Activated CD4-positive, alpha-beta memory T cell treated with anti-CD3 and anti-CD28 coated beads for 36 hours (primary cell): ENCODE measurements at regions not wholly inside any gene's neighbourhood (a gene's known extent, or its start where the extent isn't known, plus 50 kb on each side); places are given as distances from the start of the nearest gene placed in this dataset.

Experiments
- CTCF ChIA-PET: fragments of 350-600 bp; sonication (Branson Sonifier 250); formaldehyde crosslinking; loops from one replicate; lab custom pipeline; 2021; ENCODE audit warnings: antibody characterized with exemption, inconsistent platforms; lab: Charles Lee
- POLR2A ChIA-PET: fragments of 350-600 bp; sonication (Branson Sonifier 250); formaldehyde crosslinking; loops from one replicate; lab custom pipeline; 2021; ENCODE audit warnings: antibody characterized with exemption; lab: Charles Lee
- DNase-seq: peaks from one replicate; pipeline ENCODE4 v3.0.0-alpha.2; 2020
- H3K27ac Mint-ChIP-seq: one replicate; pipeline ENCODE4 v1.8.0; 2021; ENCODE audit warnings: mixed read lengths
- H3K27me3 Mint-ChIP-seq: one replicate; pipeline ENCODE4 v1.8.0; 2021; ENCODE audit warnings: mixed read lengths
- H3K36me3 Mint-ChIP-seq: one replicate; pipeline ENCODE4 v1.8.0; 2021; ENCODE audit warnings: mixed read lengths
- H3K4me1 Mint-ChIP-seq: one replicate; pipeline ENCODE4 v1.8.0; 2021; ENCODE audit warnings: low read depth, mixed read lengths
- H3K4me3 Mint-ChIP-seq: one replicate; pipeline ENCODE4 v1.8.0; 2021; ENCODE audit warnings: mild to moderate bottlenecking, mixed read lengths
- H3K9me3 Mint-ChIP-seq: one replicate; pipeline ENCODE4 v1.8.0; 2021; ENCODE audit warnings: mixed read lengths
- intact Hi-C: fragments of 100-400 bp; cut with micrococcal nuclease; formaldehyde crosslinking; loops from one replicate; pipeline ENCODE4 v1.15.1; 2023

DNA sequence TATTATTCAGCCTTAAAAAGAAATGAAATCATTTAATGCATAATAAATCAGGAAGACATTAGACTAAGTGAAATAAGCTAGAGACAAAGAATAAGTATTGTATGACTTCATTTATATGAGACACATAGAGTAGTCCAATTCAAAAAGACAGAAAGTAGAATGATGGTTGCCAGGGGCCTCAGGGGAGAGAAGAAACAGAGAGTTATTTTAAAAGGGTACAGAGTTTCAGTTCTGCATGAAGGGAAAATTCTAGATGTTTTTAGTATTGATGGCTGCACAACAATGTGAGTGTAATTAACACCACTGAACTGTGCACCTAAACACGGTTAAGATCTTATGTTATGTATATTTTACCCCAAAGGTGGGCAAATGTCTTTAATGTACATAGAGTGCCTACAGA lies 1407.9 kb upstream of the MAP3K7 start:
- POLR2A ChIA-PET, result no interaction called here
- Mint-ChIP-seq H3K27ac (no peak overlapping the region), H3K4me3 (no peak overlapping the region), H3K9me3 (peaks cover 9% of the 10 kb centered on the region), H3K27me3 (no peaks in the 10 kb centered on the region), H3K4me1 (no peaks in the 10 kb centered on the region), H3K36me3 (no peaks in the 10 kb centered on the region)
- intact Hi-C loops, result no loop called here
- no peak for DNase-seq
- CTCF ChIA-PET, result no interaction called here

- CTCF ChIA-PET, result no interaction called here
- H3K27me3 Mint-ChIP-seq, result no peaks in the 10 kb centered on the region
- peaks cover 2% of the 10 kb centered on the region for H3K9me3 Mint-ChIP-seq
- intact Hi-C loops, result no loop called here
- H3K4me1 Mint-ChIP-seq, result no peaks in the 10 kb centered on the region
- DNase-seq, result no peak
- H3K4me3 Mint-ChIP-seq, result no peak overlapping the region
- POLR2A ChIA-PET, result no interaction called here
- no peak overlapping the region for H3K27ac Mint-ChIP-seq
- no peaks in the 10 kb centered on the region for H3K36me3 Mint-ChIP-seq
Measured at GRCh38 chr6:91982559-91982958, 1395.7 kb upstream of the MAP3K7 start.

DNA sequence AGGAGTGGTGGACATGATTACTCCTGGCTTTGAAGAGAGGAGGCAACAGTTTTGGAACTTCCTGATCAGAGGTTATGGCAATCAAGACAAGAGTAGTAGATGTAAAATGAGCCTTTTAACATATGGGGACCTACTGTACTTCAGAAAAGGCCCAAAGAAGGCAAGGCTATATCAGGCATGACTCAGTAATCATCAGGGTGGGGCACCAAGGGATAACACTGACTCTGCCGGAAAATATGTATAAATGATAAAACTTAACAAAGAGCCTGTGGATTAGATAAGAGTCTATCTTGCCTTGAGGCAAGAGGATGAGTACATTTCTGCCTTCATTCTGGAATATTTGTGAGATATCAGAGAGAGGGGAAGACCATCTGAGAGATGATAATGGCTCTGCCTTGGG lies 1389.9 kb upstream of the MAP3K7 start:
- POLR2A ChIA-PET, result no interaction called here
- CTCF ChIA-PET, result no interaction called here
- DNase-seq, result no peak
- no peak overlapping the region for H3K4me3 Mint-ChIP-seq
- no peaks in the 10 kb centered on the region for H3K36me3 Mint-ChIP-seq
- no peaks in the 10 kb centered on the region for H3K4me1 Mint-ChIP-seq
- H3K9me3 Mint-ChIP-seq, result peaks cover 16% of the 10 kb centered on the region
- intact Hi-C loops, result no loop called here
- no peaks in the 10 kb centered on the region for H3K27me3 Mint-ChIP-seq
- H3K27ac Mint-ChIP-seq, result no peak overlapping the region

- CTCF ChIA-PET, result no interaction called here
- Mint-ChIP-seq H3K4me3 (no peak overlapping the region), H3K27me3 (no peaks in the 10 kb centered on the region), H3K27ac (no peak overlapping the region), H3K36me3 (no peaks in the 10 kb centered on the region), H3K9me3 (peaks cover 34% of the 10 kb centered on the region), H3K4me1 (no peaks in the 10 kb centered on the region)
- intact Hi-C loops, result no loop called here
- no peak for DNase-seq
- POLR2A ChIA-PET, result no interaction called here
Measured at GRCh38 chr6:91970700-91971099, 1383.8 kb upstream of the MAP3K7 start.

DNA sequence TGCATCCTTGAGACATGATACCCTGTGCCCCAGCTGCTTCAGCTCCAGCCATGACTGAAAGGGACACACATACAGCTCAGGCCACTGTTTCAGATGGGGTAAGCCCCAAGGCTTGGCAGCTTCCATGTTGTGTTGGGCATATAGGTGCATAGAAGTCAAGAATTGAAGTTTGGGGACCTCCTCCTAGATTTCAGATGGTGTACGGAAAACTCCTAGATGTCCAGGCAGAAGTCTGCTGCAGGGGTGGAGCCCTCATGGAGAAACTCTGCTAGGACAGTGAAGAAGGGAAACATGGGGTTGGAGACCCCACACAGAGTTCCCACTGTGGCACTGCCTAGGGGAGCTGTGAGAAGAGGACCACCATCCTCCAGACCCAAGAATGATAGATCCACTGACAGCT lies 1379.0 kb upstream of the MAP3K7 start:
- POLR2A ChIA-PET, result no interaction called here
- H3K4me3 Mint-ChIP-seq, result no peak overlapping the region

DNA sequence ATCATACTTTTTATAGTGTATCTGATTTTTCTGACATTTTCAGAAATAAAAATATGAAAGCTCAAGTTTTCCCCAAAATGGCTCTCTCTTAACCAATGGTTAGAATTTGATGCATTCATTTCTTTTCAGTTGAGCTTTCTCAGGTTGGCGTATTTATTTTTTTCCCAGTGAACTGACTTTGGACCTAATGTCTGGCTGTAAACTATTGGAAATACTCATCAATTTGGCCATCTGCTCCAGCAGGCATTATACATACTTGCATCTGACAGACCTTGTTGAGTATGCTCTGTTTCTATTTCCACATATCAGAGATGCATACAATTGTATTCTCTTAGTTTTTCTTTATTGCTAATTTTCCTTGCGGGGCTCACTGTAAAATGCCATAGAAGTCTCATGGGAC lies 1374.8 kb upstream of the MAP3K7 start:
- POLR2A ChIA-PET, result no interaction called here
- CTCF ChIA-PET, result interaction anchor here (1.2 kb wide), 1 partner anchor 11 kb away, joined by 3 read pairs; no protein-coding TSS in a partner anchor
- Mint-ChIP-seq H3K27ac (no peak overlapping the region), H3K4me1 (no peaks in the 10 kb centered on the region), H3K9me3 (peaks cover 26% of the 10 kb centered on the region), H3K27me3 (no peaks in the 10 kb centered on the region), H3K36me3 (no peaks in the 10 kb centered on the region), H3K4me3 (no peak overlapping the region)
- intact Hi-C loops, result no loop called here
- DNase-seq, result no peak

More for the DNA sequence above, 1379.0 kb upstream of the MAP3K7 start:
- CTCF ChIA-PET, result no interaction called here
- DNase-seq, result no peak
- intact Hi-C loops, result no loop called here
- Mint-ChIP-seq H3K4me1 (no peaks in the 10 kb centered on the region), H3K36me3 (no peaks in the 10 kb centered on the region), H3K27me3 (no peaks in the 10 kb centered on the region), H3K27ac (no peak overlapping the region), H3K9me3 (peaks cover 30% of the 10 kb centered on the region)

DNA sequence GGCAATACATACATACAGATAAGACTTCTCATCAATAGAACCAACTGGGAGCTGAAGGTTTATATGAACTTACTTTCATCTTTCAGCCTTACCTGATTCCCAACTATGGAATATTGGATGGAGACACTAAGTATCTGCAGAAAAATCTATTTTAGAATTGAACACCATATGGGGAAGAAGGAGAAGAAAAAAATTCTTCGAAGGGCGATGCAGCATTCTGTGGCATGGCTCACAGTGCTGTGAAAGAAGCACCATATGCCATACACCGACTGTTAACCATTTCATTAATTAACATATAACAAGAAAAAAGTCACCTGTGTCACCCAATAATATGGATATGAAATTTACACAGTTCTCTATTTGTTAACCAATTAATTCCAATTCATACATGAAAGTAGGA lies 1374.4 kb upstream of the MAP3K7 start:
- Mint-ChIP-seq H3K4me3 (no peak overlapping the region), H3K9me3 (peaks cover 22% of the 10 kb centered on the region), H3K27ac (no peak overlapping the region), H3K36me3 (no peaks in the 10 kb centered on the region), H3K27me3 (no peaks in the 10 kb centered on the region), H3K4me1 (no peaks in the 10 kb centered on the region)
- intact Hi-C loops, result no loop called here
- POLR2A ChIA-PET, result no interaction called here
- CTCF ChIA-PET, result interaction anchor here (1.2 kb wide), 1 partner anchor 12 kb away, joined by 3 read pairs; no protein-coding TSS in a partner anchor
- DNase-seq, result no peak

GRCh38 chr6:91941838-91942237 lies 1355.0 kb upstream of the MAP3K7 start:
- POLR2A ChIA-PET, result no interaction called here
- peaks cover 17% of the 10 kb centered on the region for H3K9me3 Mint-ChIP-seq
- no peak overlapping the region for H3K27ac Mint-ChIP-seq
- CTCF ChIA-PET, result no interaction called here
- no peak for DNase-seq
- no peaks in the 10 kb centered on the region for H3K36me3 Mint-ChIP-seq
- H3K4me3 Mint-ChIP-seq, result no peak overlapping the region
- no peaks in the 10 kb centered on the region for H3K4me1 Mint-ChIP-seq
- no peaks in the 10 kb centered on the region for H3K27me3 Mint-ChIP-seq
- intact Hi-C loops, result no loop called here

- no peaks in the 10 kb centered on the region for H3K36me3 Mint-ChIP-seq
- DNase-seq, result no peak
- POLR2A ChIA-PET, result no interaction called here
- intact Hi-C loops, result no loop called here
- H3K27ac Mint-ChIP-seq, result no peak overlapping the region
- no peak overlapping the region for H3K4me3 Mint-ChIP-seq
- H3K27me3 Mint-ChIP-seq, result no peaks in the 10 kb centered on the region
- CTCF ChIA-PET, result no interaction called here
- H3K9me3 Mint-ChIP-seq, result peaks cover 17% of the 10 kb centered on the region
- H3K4me1 Mint-ChIP-seq, result no peaks in the 10 kb centered on the region
Measured at GRCh38 chr6:91940801-91941200, 1353.9 kb upstream of the MAP3K7 start.

DNA sequence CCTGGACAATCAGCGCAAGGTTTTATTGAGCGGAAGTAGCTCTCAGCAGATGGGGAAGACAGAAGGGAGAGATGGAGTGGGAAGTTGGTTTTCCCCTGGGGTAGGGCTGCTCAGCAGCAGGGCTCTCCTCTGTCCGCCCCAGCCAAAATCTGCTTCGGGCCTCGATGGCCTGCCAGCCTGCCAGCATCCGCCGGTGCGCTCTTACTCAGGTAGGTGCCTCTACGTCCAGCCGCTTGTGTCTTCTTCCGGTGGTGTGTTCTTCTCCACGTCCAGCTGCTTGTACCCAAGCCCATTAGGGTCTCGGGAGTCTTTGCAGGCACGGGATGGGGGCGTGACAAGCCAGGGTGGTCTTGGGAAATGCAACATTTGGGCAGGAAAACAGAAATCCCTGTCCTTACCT lies 1340.0 kb upstream of the MAP3K7 start:
- H3K36me3 Mint-ChIP-seq, result no peaks in the 10 kb centered on the region
- no peak overlapping the region for H3K4me3 Mint-ChIP-seq
- H3K9me3 Mint-ChIP-seq, result peaks cover 16% of the 10 kb centered on the region
- H3K4me1 Mint-ChIP-seq, result no peaks in the 10 kb centered on the region
- intact Hi-C loops, result no loop called here
- DNase-seq, result no peak
- CTCF ChIA-PET, result interaction anchor here (0.7 kb wide), 1 partner anchor 48 kb away, joined by 3 read pairs; no protein-coding TSS in a partner anchor
- no peaks in the 10 kb centered on the region for H3K27me3 Mint-ChIP-seq
- no peak overlapping the region for H3K27ac Mint-ChIP-seq
- POLR2A ChIA-PET, result no interaction called here

DNA sequence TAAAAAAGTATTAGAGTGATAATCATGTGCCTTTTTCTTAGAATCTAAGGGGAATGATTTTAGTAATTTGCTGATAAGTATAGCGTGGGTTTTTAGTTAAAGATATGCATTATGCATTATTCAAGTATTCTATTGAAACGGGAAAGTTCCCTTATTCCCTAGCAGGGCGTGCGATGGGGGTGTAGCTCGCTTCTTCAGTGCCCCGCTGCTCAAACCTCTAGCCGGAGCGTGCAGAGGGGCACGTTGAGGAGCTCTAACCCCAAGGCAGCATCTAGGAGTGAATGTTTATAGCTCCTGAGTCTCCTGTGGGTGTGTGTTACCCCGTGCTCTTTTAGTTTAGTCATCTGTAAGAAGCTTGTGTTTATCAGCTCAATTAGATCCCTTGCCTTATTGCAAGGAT lies 1339.5 kb upstream of the MAP3K7 start:
- no peaks in the 10 kb centered on the region for H3K4me1 Mint-ChIP-seq
- POLR2A ChIA-PET, result no interaction called here
- CTCF ChIA-PET, result interaction anchor here (0.7 kb wide), 1 partner anchor 49 kb away, joined by 3 read pairs; no protein-coding TSS in a partner anchor
- no peak for DNase-seq
- H3K9me3 Mint-ChIP-seq, result peaks cover 18% of the 10 kb centered on the region
- no peak overlapping the region for H3K27ac Mint-ChIP-seq
- intact Hi-C loops, result no loop called here
- no peaks in the 10 kb centered on the region for H3K36me3 Mint-ChIP-seq
- no peak overlapping the region for H3K4me3 Mint-ChIP-seq
- H3K27me3 Mint-ChIP-seq, result no peaks in the 10 kb centered on the region

- Mint-ChIP-seq H3K4me1 (no peaks in the 10 kb centered on the region), H3K27ac (no peak overlapping the region), H3K27me3 (no peaks in the 10 kb centered on the region), H3K4me3 (no peak overlapping the region), H3K9me3 (peaks cover 12% of the 10 kb centered on the region), H3K36me3 (no peaks in the 10 kb centered on the region)
- intact Hi-C loops, result no loop called here
- ChIA-PET POLR2A (no interaction called here), CTCF (no interaction called here)
- no peak for DNase-seq
Measured at GRCh38 chr6:91911945-91912344, 1325.1 kb upstream of the MAP3K7 start.

GRCh38 chr6:91904586-91905164 lies 1317.8 kb upstream of the MAP3K7 start:
- intact Hi-C loops, result no loop called here
- Mint-ChIP-seq H3K4me1 (no peaks in the 10 kb centered on the region), H3K9me3 (peaks cover 13% of the 10 kb centered on the region), H3K36me3 (no peaks in the 10 kb centered on the region), H3K4me3 (no peak overlapping the region), H3K27ac (no peak overlapping the region), H3K27me3 (no peaks in the 10 kb centered on the region)
- no peak for DNase-seq
- ChIA-PET POLR2A (no interaction called here), CTCF (no interaction called here)
